A204.1 (cell line): ENCODE measurements at regions not wholly inside any gene's neighbourhood (a gene's known extent, or its start where the extent isn't known, plus 50 kb on each side); places are given as distances from the start of the nearest gene placed in this dataset.

Experiments used
- FAIRE-seq: peaks from 2 replicates; lab custom pipeline; 2012; peaks lifted over from hg19 to GRCh38; lab: Jason Lieb, UNC

DNA sequence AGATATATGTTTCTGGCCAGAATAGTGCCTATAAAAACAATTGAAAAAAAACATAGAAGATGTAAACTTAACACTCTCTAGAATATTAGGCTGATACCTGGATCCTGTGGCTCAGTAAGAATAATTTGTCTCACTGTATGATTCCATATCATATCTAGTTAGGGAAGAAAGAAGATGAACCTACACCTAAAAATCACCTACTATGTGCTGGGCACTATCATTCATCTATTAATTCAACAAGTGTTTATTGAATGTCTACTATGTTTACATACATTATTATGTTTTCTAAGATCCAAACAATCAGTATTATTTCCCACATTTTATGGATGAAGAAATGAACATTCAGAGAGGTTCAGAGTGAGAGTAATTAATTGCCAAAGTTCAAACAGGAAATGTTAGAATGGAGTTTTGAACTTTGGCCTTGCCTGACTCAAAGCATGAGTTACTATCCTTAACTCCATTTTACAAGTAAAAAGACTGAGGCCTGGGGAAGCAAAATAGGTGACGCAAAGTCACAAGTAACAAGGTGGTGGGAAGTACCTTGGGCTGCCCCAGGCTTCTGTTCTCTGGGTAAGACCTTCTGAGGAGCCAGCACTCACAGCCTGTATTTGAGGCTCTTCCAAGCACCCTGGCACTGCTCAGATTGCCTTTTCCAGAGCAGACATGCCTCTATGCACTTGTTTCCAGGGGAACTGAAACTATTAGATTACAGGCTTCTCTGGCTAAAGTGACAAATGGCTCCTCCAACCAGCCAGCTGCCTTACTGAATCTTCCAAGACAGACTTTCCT, 111.1 kb upstream of the ACSL4 start:
- no peak for FAIRE-seq

GRCh38 chrX:109844986-109845385, 111.9 kb upstream of the ACSL4 start:
- FAIRE-seq, result no peak

GRCh38 chrX:109845996-109846395, 112.9 kb upstream of the ACSL4 start:
- no peak for FAIRE-seq

GRCh38 chrX:109847257-109848187, 114.5 kb upstream of the ACSL4 start:
- no peak for FAIRE-seq

GRCh38 chrX:109848461-109849050, 115.5 kb upstream of the ACSL4 start:
- FAIRE-seq, result no peak

- no peak for FAIRE-seq
Observed at GRCh38 chrX:109854096-109854495, 121.0 kb upstream of the ACSL4 start.

DNA sequence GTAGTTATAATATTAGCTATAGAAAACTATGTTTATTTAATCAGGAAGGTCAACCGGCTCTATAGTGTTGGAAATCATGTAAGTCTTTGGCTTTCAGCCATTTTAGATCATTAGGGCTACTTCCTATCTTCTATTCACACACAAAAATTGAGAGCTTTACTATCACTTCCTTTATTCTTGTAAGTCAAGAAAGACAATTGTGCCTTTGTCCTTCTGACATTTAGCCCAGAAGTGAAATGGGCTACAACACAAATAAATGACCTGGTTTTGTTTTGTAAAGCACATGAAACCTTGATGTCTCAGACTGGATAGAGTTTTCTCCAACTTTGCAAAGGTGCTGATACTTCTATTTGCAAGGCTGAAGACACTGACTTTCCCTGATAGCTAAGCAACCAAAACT, 122.4 kb upstream of the ACSL4 start:
- no peak for FAIRE-seq

- peak; percentile 85 for FAIRE-seq
Observed at GRCh38 chrX:109856974-109857373, 123.9 kb upstream of the ACSL4 start.

- no peak for FAIRE-seq
Observed at GRCh38 chrX:109857584-109858228, 124.6 kb upstream of the ACSL4 start.

- no peak for FAIRE-seq
Observed at GRCh38 chrX:109858602-109859341, 125.7 kb upstream of the ACSL4 start.

GRCh38 chrX:109859651-109860050, 126.6 kb upstream of the ACSL4 start:
- no peak for FAIRE-seq

GRCh38 chrX:109862433-109862832, 129.4 kb upstream of the ACSL4 start:
- FAIRE-seq, result no peak

- FAIRE-seq, result no peak
Observed at GRCh38 chrX:109863811-109864210, 130.8 kb upstream of the ACSL4 start.

DNA sequence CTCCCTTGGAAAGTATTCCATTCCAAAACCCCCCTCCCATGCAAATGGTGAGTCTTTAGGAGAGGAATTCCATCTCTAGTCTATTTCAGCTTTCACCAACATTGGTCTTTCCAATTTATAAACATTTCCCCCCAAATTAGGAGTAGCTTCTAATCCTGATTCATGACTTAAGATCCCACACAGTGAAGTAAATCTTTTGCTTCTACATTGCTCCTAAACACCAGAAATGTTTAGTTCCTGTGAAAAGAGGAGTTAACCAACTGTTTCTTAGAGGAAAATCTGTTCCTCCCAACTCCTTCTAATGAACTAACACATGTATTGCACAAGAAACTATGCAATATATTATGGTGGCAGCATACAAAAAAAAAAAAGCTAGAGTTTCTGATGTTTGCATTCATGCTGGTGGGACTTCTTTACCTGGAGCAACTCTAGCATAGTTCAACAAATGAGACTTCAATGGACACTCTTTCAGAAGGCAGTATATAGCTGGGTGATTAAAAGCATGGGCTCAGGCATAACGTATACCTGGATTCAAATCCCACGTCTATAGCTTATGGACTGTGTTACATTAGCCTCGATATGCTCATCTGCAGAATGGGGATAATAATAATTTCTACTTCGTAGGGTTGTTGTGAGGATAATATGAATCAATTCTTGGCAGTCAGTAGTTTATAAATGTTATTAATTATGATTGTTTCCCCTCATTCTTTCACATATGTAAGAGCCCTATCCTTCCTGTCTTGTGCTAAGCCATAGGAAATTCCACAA, 131.6 kb upstream of the TMEM164 start:
- FAIRE-seq, result no peak

- no peak for FAIRE-seq
Observed at GRCh38 chrX:109872021-109872732, 130.7 kb upstream of the TMEM164 start.

GRCh38 chrX:109873574-109873973, 129.3 kb upstream of the TMEM164 start:
- no peak for FAIRE-seq

GRCh38 chrX:109873983-109874382, 128.9 kb upstream of the TMEM164 start:
- no peak for FAIRE-seq

- FAIRE-seq, result no peak
Observed at GRCh38 chrX:109874548-109874947, 128.4 kb upstream of the TMEM164 start.

- no peak for FAIRE-seq
Observed at GRCh38 chrX:109875831-109876230, 127.1 kb upstream of the TMEM164 start.

DNA sequence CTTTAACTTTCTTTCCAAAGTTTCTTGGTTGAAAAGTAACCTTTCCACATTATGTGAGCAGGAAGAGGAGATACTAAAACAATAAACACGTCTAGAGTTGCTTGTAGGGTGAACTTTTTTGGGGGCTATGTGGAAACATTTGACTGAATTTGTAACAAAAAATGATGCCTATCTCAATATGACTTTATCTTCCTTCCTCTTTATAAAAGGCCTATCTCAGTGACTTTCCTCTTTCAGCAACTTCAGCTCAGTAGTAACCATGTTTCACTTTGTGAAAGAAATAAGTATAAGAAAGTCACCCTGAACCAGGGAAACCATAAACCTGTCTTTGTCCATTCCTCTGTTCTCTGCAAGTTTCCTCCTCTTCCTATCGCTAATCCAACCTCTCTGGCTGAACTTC, 124.7 kb upstream of the TMEM164 start:
- FAIRE-seq, result no peak
